IMR-90 (cell line): ENCODE measurements at regions not wholly inside any gene's neighbourhood (a gene's known extent, or its start where the extent isn't known, plus 50 kb on each side); places are given as distances from the start of the nearest gene placed in this dataset.
"Not testable (repeated sequence)": the region's sequence is repeated elsewhere in the genome, so short reads cannot be mapped to it uniquely, and the experiment has no call there.

Source experiments
- ATAC-seq: fragments of 200-7000 bp; cut with Tn5 transposase; 2 replicates; pipeline ENCODE4 v1.9.1; 2020; ENCODE audit warnings: low read depth, mild to moderate bottlenecking, moderate library complexity
- BruUV-seq: library from RNA; stranded (reverse); fragments of 400-500 nt; replicated peaks from 2 replicates; lab custom pipeline; 2021; lab: Mats Ljungman, UMichigan
- CTCF ChIA-PET: fragments of 300-600 bp; formaldehyde crosslinking; extraction: SDS; loops from one replicate; lab custom pipeline; 2021; ENCODE audit warnings: antibody characterized with exemption; lab: Yijun Ruan, JAX
- POLR2A ChIA-PET: fragments of 300-600 bp; sonication (Branson Sonifier 250); formaldehyde crosslinking; loops from one replicate; lab custom pipeline; 2022; ENCODE audit warnings: antibody characterized with exemption; ENCODE audit not compliant: unreplicated experiment; lab: Charles Lee
- DNase-seq: peaks from one replicate; pipeline ENCODE4 v3.0.0; 2013
- H2AFZ ChIP-seq: replicated peaks from 2 replicates; pipeline ENCODE3; 2013; ENCODE audit warnings: low read length, mild to moderate bottlenecking; ENCODE audit not compliant: poor library complexity
- H2AK5ac ChIP-seq: 2 replicates; pipeline ENCODE4 v1.6.1; 2013; ENCODE audit warnings: low read depth, low read length, inconsistent platforms
- H2AK9ac ChIP-seq: replicated peaks from 2 replicates; pipeline ENCODE3; 2013; ENCODE audit warnings: mild to moderate bottlenecking, low read depth, low read length, moderate library complexity; ENCODE audit not compliant: poor library complexity
- H2BK120ac ChIP-seq: 2 replicates; pipeline ENCODE4 v1.6.1; 2013; ENCODE audit warnings: low read depth, low read length, inconsistent platforms
- H2BK15ac ChIP-seq: 3 replicates; pipeline ENCODE4 v1.6.1; 2013; ENCODE audit warnings: low read depth, low read length, inconsistent platforms
- H2BK20ac ChIP-seq: 2 replicates; pipeline ENCODE4 v1.6.1; 2013; ENCODE audit warnings: low read depth, mild to moderate bottlenecking, inconsistent platforms, low read length, moderate library complexity
- H2BK5ac ChIP-seq: 2 replicates; pipeline ENCODE4 v1.6.1; 2013; ENCODE audit warnings: mild to moderate bottlenecking, low read depth, low read length, inconsistent platforms; ENCODE audit not compliant: poor library complexity, severe bottlenecking
- H3K14ac ChIP-seq: replicated peaks from 2 replicates; pipeline ENCODE4 v1.6.1; 2013; ENCODE audit warnings: low read depth, low read length, inconsistent platforms
- H3K18ac ChIP-seq: 2 replicates; pipeline ENCODE4 v1.6.1; 2013; ENCODE audit warnings: low read depth, low read length, control low read depth
- H3K23ac ChIP-seq: 2 replicates; pipeline ENCODE4 v1.6.1; 2013; ENCODE audit warnings: low read depth, low read length, inconsistent platforms
- H3K27ac ChIP-seq: 2 replicates; pipeline ENCODE4 v1.5.1; 2013; ENCODE audit warnings: mild to moderate bottlenecking, control low read depth, low read length; ENCODE audit not compliant: insufficient read depth
- H3K27me3 ChIP-seq: 2 replicates; pipeline ENCODE4 v1.6.1; 2013; ENCODE audit warnings: low read length; ENCODE audit not compliant: control insufficient read depth, insufficient read depth
- H3K36me3 ChIP-seq: 2 replicates; pipeline ENCODE4 v1.6.1; 2013; ENCODE audit warnings: low read length, mixed read lengths; ENCODE audit not compliant: control insufficient read depth, insufficient read depth
- H3K4ac ChIP-seq: 2 replicates; pipeline ENCODE4 v1.6.1; 2013; ENCODE audit warnings: low read depth, low read length, inconsistent platforms
- H3K4me1 ChIP-seq: 2 replicates; pipeline ENCODE4 v1.6.1; 2013; ENCODE audit warnings: low read length, mixed read lengths; ENCODE audit not compliant: control insufficient read depth, insufficient read depth
- H3K4me2 ChIP-seq: 2 replicates; pipeline ENCODE4 v1.6.1; 2013; ENCODE audit warnings: low read depth, mild to moderate bottlenecking, control low read depth, low read length, moderate library complexity
- H3K4me3 ChIP-seq: 2 replicates; pipeline ENCODE4 v1.5.1; 2013; ENCODE audit warnings: low read depth, mild to moderate bottlenecking, control low read depth, low read length, moderate library complexity; ENCODE audit not compliant: insufficient read depth
- H3K56ac ChIP-seq: 2 replicates; pipeline ENCODE4 v1.6.1; 2013; ENCODE audit warnings: low read length, inconsistent platforms; ENCODE audit not compliant: insufficient read depth; ENCODE audit errors: extremely low read depth
- H3K79me1 ChIP-seq, 2 experiments: 2 replicates each; pipeline ENCODE4 v1.6.1; 2013; ENCODE audit warnings: low read length in 2 of 2, inconsistent platforms in 1 of 2, low read depth in 1 of 2
- H3K9ac ChIP-seq: 2 replicates; pipeline ENCODE4 v1.6.1; 2013; ENCODE audit warnings: low read depth, low read length, control low read depth
- H3K9me1 ChIP-seq: 2 replicates; pipeline ENCODE4 v1.6.1; 2013; ENCODE audit warnings: low read length, inconsistent platforms; ENCODE audit not compliant: insufficient read depth
- H3K9me3 ChIP-seq: 2 replicates; pipeline ENCODE4 v1.6.1; 2013; ENCODE audit warnings: low read length; ENCODE audit not compliant: control insufficient read depth, insufficient read depth
- H4K20me1 ChIP-seq: 2 replicates; pipeline ENCODE4 v1.6.1; 2013; ENCODE audit warnings: low read length, inconsistent platforms; ENCODE audit not compliant: insufficient read depth
- H4K5ac ChIP-seq: 2 replicates; pipeline ENCODE4 v1.6.1; 2013; ENCODE audit warnings: mild to moderate bottlenecking, low read depth, low read length, control low read depth
- H4K8ac ChIP-seq, 2 experiments: 2 replicates each; pipeline ENCODE4 v1.6.1; 2013; ENCODE audit warnings: low read depth in 2 of 2, low read length in 2 of 2, control low read depth in 1 of 2, inconsistent platforms in 1 of 2
- H4K91ac ChIP-seq: 2 replicates; pipeline ENCODE4 v1.6.1; 2013; ENCODE audit warnings: low read depth, low read length, inconsistent platforms; ENCODE audit not compliant: insufficient read depth
- CEBPB ChIP-seq: IDR thresholded peaks from 2 replicates; pipeline ENCODE4 v1.6.1; 2012; ENCODE audit warnings: low read depth, low read length, improper control_type of control experiment
- WGBS, 2 experiments: methylation state at CpG; one replicate each; pipeline versions ENCODE4 v1.1.5 to v1.1.7; 2013; ENCODE audit warnings: missing lambda C conversion rate in 2 of 2; ENCODE audit not compliant: insufficient read length in 1 of 2; ENCODE audit errors: extremely low coverage in 2 of 2; 5-methylcytosine and 5-hydroxymethylcytosine counted together
- dilution Hi-C: fragments of 300-500 bp; cut with HindIII; formaldehyde crosslinking; loops from one replicate; pipeline ENCODE4 v1.14.3; 2018; ENCODE audit warnings: low sequenced_read_pairs; ENCODE audit not compliant: unreplicated experiment
- in situ Hi-C: fragments of 300-500 bp; cut with MboI; formaldehyde crosslinking; loops from 3 replicates; pipeline ENCODE4 v1.14.3; 2019; ENCODE audit warnings: low sequenced_read_pairs, inconsistent platforms, mixed read lengths
- intact Hi-C: fragments of 100-400 bp; cut with micrococcal nuclease; formaldehyde crosslinking; loops from 2 replicates; pipeline ENCODE4 v1.10.0; 2022

DNA sequence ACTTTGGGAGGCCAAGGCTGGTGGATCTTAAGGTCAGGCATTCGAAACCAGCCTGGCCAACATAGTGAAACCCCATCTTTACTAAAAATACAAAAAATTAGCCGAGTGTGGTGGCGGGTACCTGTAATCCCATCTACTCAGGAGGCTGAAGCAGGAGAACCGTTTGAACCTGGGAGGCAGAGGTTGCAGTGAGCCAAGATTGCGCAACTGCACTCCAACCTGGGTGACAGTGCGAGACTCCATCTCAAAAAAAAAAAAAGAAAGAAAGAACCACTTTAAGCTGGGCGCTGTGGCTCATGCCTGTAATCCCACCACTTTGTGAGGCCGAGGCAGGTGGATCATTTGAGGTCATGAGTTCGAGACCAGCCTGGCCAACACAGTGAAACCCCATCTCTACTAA, 119.8 kb upstream of the NETO1 start:
- H3K79me1 ChIP-seq, H3K9ac ChIP-seq, H3K4me2 ChIP-seq, H3K9me1 ChIP-seq, H3K23ac ChIP-seq, H3K56ac ChIP-seq, in situ Hi-C loops, H2BK5ac ChIP-seq, H2AK9ac ChIP-seq, H2AK5ac ChIP-seq, H3K14ac ChIP-seq, H3K27ac ChIP-seq, H3K36me3 ChIP-seq, H4K8ac ChIP-seq, H3K4me1 ChIP-seq, H2BK20ac ChIP-seq, H3K4me3 ChIP-seq, ATAC-seq, POLR2A ChIA-PET, dilution Hi-C loops, intact Hi-C loops, DNase-seq, H2BK120ac ChIP-seq, H4K91ac ChIP-seq, H3K18ac ChIP-seq, H4K20me1 ChIP-seq, H4K5ac ChIP-seq, H3K27me3 ChIP-seq, CTCF ChIA-PET, H3K4ac ChIP-seq, BruUV-seq, H2AFZ ChIP-seq, H2BK15ac ChIP-seq, H3K9me3 ChIP-seq: not testable (repeated sequence)
- peak; percentile 40; the same call in 1 of the 2 replicates for TF ChIP-seq CEBPB
- WGBS, 2 experiments, result 60% methylated on average over 2 of the region's 9 CpGs; no CpG with 5 or more reads in 1 of the 2 experiments
